ENCODE measurements at regions not wholly inside any gene's neighbourhood (a gene's known extent, or its start where the extent isn't known, plus 50 kb on each side); places are given as distances from the start of the nearest gene placed in this dataset.

- TF ChIP-seq CTCF (IDR thresholded peaks at IDR 0.05; ENCODE audit: control extremely low read depth in 1 of 3, insufficient read depth in 1 of 3, low read depth in 1 of 3, low read length in 3 of 3) (no peak), KDM4A (IDR thresholded peaks at IDR 0.05; ENCODE audit: low read depth, low read length, severe bottlenecking) (no peak)
Observed at GRCh38 chr18:52008736-52009135, 331.3 kb upstream of the DCC start (continued).
